ENCODE measurements at regions not wholly inside any gene's neighbourhood (a gene's known extent, or its start where the extent isn't known, plus 50 kb on each side); places are given as distances from the start of the nearest gene placed in this dataset.

DNA sequence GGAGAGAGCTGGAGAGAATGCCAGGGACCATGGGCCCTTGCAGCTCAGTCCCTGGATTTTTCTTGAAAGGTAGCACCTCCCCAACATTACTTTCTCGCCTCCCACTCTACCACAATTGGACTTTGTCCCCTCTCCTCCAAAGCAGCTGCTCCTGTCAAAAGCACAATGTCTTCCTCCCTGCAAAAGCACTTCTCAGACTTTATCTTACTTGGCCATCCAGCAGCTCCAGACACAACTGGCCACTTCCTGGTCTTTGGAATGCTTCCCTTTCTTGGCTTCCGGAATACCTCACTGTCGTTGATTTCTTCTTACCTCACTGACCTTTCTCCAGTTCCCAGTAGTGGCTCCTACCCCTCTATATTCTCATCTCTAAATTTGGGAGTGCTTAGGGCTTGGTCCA is 134.6 kb upstream of the PROK2 start:
- ChIA-PET CTCF (no interaction called here), POLR2A (no interaction called here)
- Histone ChIP-seq H3K9ac (replicated peaks; ENCODE audit: extremely low read depth, insufficient read depth, low read length) (no peak overlapping the region), H3K36me3 (ENCODE audit: control insufficient read depth in 2 of 2, extremely low read depth in 1 of 2, insufficient read depth in 2 of 2, low read length in 2 of 2) (no peaks in the 10 kb centered on the region), H3K4me1 (ENCODE audit: control insufficient read depth, extremely low read depth, insufficient read depth, low read length) (no peaks in the 10 kb centered on the region), H3K4me2 (ENCODE audit: insufficient read depth, low read length) (no peak overlapping the region), H2AFZ (ENCODE audit: low read depth, low read length) (no peak overlapping the region), H3K27ac (ENCODE audit: insufficient read depth, low read depth, low read length) (no peak overlapping the region), H4K20me1 (replicated peaks; ENCODE audit: control insufficient read depth, extremely low read depth, insufficient read depth, low read length) (no peaks in the 10 kb centered on the region), H3K9me3 (replicated peaks; ENCODE audit: control insufficient read depth, insufficient read depth, low read length) (no peaks in the 10 kb centered on the region), H3K9me1 (replicated peaks; ENCODE audit: control insufficient read depth, extremely low read depth, insufficient read depth, low read length) (no peaks in the 10 kb centered on the region), H3K4me3 (replicated peaks in 1 of 3; ENCODE audit: insufficient read depth in 1 of 3, low read depth in 1 of 3, low read length in 3 of 3) (no peak overlapping the region), H3K27me3 (ENCODE audit: control insufficient read depth in 2 of 2, insufficient read depth in 2 of 2, low read length in 2 of 2) (no peaks in the 10 kb centered on the region), H3K79me2 (ENCODE audit: control insufficient read depth, insufficient read depth, low read length) (no peaks in the 10 kb centered on the region)
- dilution Hi-C loops (cut with MboI; ENCODE audit: extremely low pct_ligation_motif_present, low sequenced_read_pairs) (no loop called here), intact Hi-C loops (cut with micrococcal nuclease) (no loop called here)
- FAIRE-seq (no peak), DNase-seq (ENCODE audit: low read depth, low spot score) (no peak)
- TF ChIP-seq GATA2 (IDR thresholded peaks at IDR 0.05; ENCODE audit: insufficient read depth, insufficient read length, low read depth, low read length) (no peak), EZH2 (IDR thresholded peaks at IDR 0.05; ENCODE audit: borderline replicate concordance, low read depth, low read length, severe bottlenecking) (no peak), POLR2AphosphoS5 (IDR thresholded peaks at IDR 0.05; ENCODE audit: insufficient read depth, low read depth, low read length) (no peak), FOS (IDR thresholded peaks at IDR 0.05; ENCODE audit: borderline replicate concordance, insufficient read depth, low read length) (no peak), POLR2A (IDR thresholded peaks at IDR 0.05; ENCODE audit: low read depth, low read length) (no peak), MYC (IDR thresholded peaks at IDR 0.05; ENCODE audit: low read depth, low read length) (no peak)
- TF ChIP-seq, protein P1, sequence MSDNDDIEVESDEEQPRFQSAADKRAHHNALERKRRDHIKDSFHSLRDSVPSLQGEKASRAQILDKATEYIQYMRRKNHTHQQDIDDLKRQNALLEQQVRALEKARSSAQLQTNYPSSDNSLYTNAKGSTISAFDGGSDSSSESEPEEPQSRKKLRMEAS (IDR thresholded peaks at IDR 0.05; ENCODE audit: insufficient read depth, insufficient read length) = no peak
- TF ChIP-seq, protein P2, sequence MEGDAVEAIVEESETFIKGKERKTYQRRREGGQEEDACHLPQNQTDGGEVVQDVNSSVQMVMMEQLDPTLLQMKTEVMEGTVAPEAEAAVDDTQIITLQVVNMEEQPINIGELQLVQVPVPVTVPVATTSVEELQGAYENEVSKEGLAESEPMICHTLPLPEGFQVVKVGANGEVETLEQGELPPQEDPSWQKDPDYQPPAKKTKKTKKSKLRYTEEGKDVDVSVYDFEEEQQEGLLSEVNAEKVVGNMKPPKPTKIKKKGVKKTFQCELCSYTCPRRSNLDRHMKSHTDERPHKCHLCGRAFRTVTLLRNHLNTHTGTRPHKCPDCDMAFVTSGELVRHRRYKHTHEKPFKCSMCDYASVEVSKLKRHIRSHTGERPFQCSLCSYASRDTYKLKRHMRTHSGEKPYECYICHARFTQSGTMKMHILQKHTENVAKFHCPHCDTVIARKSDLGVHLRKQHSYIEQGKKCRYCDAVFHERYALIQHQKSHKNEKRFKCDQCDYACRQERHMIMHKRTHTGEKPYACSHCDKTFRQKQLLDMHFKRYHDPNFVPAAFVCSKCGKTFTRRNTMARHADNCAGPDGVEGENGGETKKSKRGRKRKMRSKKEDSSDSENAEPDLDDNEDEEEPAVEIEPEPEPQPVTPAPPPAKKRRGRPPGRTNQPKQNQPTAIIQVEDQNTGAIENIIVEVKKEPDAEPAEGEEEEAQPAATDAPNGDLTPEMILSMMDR (IDR thresholded peaks at IDR 0.05; ENCODE audit: extremely low read depth in 1 of 2, insufficient read depth in 1 of 2, low read depth in 1 of 2, low read length in 2 of 2) = no peak
- no TSS peak for BruUV-seq (replicated peaks)

All from endothelial cell of umbilical vein (primary cell).